ENCODE measurements at regions not wholly inside any gene's neighbourhood (a gene's known extent, or its start where the extent isn't known, plus 50 kb on each side); places are given as distances from the start of the nearest gene placed in this dataset.
A peak's percentile ranks its signal among the peaks of the same experiment; 100 is the strongest.
"Not testable (repeated sequence)": the region's sequence is repeated elsewhere in the genome, so short reads cannot be mapped to it uniquely, and the experiment has no call there.

DNA sequence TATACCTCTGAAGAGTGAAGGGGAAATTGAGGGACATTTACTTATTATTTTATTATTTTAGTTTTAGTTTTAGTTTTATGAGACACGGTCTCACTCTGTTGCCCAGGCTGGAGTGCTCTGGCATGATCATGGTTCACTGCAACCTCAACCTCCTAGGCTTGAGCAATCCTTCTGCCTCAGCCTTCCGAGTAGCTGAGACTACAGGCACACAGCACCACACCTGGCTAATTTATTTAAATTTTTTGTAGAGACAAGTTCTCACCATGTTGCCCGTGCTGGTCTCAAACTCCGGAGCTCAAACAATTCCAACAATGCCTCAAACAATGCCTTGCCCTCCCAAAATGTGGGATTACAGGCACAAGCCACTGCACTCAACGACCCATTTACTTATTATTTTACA is 68.4 kb upstream of the BMP2K start:
- Histone ChIP-seq H3K36me3 (ENCODE audit: insufficient read depth, low read length) (no peaks in the 10 kb centered on the region), H3K79me2 (ENCODE audit: insufficient read depth, low read length) (no peaks in the 10 kb centered on the region), H3K27me3 (ENCODE audit: insufficient read depth, low read length) (no peaks in the 10 kb centered on the region), H3K4me1 (ENCODE audit: insufficient read depth, low read length, severe bottlenecking) (peaks cover 34% of the 10 kb centered on the region), H3K4me2 (ENCODE audit: low read length) (peak overlapping the region; percentile 32), H3F3A (ENCODE audit: insufficient read depth, low read length) (no peaks in the 10 kb centered on the region), H2AFZ (ENCODE audit: low read length) (peak overlapping the region; percentile 96), H3K27ac (ENCODE audit: low read depth, low read length, poor library complexity, severe bottlenecking) (peak overlapping the region; percentile 62), H3K9ac (ENCODE audit: low read length) (no peak overlapping the region), H3K9me2 (ENCODE audit: low read depth, low read length) (no peaks in the 10 kb centered on the region), H3K9me3 (ENCODE audit: low read length) (peaks cover 4% of the 10 kb centered on the region), H3K4me3 (ENCODE audit: low read depth, low read length, poor library complexity, severe bottlenecking) (peak overlapping the region; percentile 10), H4K20me1 (ENCODE audit: insufficient read depth, low read length) (no peaks in the 10 kb centered on the region)
- TF ChIP-seq, protein P1, sequence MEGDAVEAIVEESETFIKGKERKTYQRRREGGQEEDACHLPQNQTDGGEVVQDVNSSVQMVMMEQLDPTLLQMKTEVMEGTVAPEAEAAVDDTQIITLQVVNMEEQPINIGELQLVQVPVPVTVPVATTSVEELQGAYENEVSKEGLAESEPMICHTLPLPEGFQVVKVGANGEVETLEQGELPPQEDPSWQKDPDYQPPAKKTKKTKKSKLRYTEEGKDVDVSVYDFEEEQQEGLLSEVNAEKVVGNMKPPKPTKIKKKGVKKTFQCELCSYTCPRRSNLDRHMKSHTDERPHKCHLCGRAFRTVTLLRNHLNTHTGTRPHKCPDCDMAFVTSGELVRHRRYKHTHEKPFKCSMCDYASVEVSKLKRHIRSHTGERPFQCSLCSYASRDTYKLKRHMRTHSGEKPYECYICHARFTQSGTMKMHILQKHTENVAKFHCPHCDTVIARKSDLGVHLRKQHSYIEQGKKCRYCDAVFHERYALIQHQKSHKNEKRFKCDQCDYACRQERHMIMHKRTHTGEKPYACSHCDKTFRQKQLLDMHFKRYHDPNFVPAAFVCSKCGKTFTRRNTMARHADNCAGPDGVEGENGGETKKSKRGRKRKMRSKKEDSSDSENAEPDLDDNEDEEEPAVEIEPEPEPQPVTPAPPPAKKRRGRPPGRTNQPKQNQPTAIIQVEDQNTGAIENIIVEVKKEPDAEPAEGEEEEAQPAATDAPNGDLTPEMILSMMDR (IDR thresholded peaks at IDR 0.05; ENCODE audit: low read length), result no peak
- TF ChIP-seq EZH2 (IDR thresholded peaks at IDR 0.05; ENCODE audit: borderline replicate concordance, low read length), result no peak

DNA sequence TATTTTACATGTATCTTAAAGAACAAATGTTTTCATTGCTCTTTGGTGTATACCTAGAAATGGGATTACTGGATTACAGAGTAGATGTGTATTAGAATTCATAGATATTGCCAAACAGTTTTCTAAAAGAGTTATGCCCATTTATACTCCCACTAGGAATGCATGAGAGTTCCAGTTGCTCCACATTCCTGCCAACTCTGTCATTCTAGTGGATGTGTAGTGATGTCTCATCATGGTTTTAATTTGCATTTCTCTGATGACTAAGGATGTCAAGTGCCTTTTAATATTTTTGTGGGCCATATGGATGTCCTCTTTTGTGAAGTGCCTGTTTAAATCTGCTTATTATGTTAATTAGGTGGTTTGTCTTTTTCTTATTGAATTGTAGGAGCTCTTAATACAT is 65.6 kb upstream of the BMP2K start:
- Histone ChIP-seq H3K4me3 (ENCODE audit: low read depth, low read length, poor library complexity, severe bottlenecking) (no peak overlapping the region), H3K4me2 (ENCODE audit: low read length) (no peak overlapping the region), H3K9me3 (ENCODE audit: low read length) (no peaks in the 10 kb centered on the region), H4K20me1 (ENCODE audit: insufficient read depth, low read length) (no peaks in the 10 kb centered on the region), H3K79me2 (ENCODE audit: insufficient read depth, low read length) (no peaks in the 10 kb centered on the region), H3F3A (ENCODE audit: insufficient read depth, low read length) (no peaks in the 10 kb centered on the region), H3K4me1 (ENCODE audit: insufficient read depth, low read length, severe bottlenecking) (peaks cover 28% of the 10 kb centered on the region), H3K9me2 (ENCODE audit: low read depth, low read length) (no peaks in the 10 kb centered on the region), H2AFZ (ENCODE audit: low read length) (no peak overlapping the region), H3K9ac (ENCODE audit: low read length) (no peak overlapping the region), H3K36me3 (ENCODE audit: insufficient read depth, low read length) (no peaks in the 10 kb centered on the region), H3K27ac (ENCODE audit: low read depth, low read length, poor library complexity, severe bottlenecking) (no peak overlapping the region), H3K27me3 (ENCODE audit: insufficient read depth, low read length) (no peaks in the 10 kb centered on the region)
- TF ChIP-seq, protein P1 (IDR thresholded peaks at IDR 0.05; ENCODE audit: low read length), result no peak
- TF ChIP-seq EZH2 (IDR thresholded peaks at IDR 0.05; ENCODE audit: borderline replicate concordance, low read length), result no peak

DNA sequence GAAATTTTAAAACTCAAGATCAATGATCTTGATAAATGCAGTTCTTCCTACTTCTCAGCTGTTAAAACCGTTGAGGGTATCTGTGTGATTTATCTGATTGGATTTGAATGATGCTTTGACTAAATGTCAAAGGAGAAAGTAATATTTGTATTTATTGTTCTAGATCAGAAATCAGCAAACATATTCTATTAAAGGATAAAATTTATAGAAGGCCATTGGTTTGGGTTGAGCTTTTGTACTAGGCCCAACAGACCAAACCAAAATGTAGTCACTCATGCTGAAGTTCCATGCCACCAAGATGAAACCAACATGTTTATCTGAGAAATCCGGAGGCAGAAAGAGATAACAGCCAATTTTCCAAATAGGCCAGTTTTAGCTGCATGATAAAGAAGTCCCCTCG is 64.5 kb upstream of the BMP2K start:
- TF ChIP-seq EZH2 (IDR thresholded peaks at IDR 0.05; ENCODE audit: borderline replicate concordance, low read length), result no peak
- TF ChIP-seq, protein P1 (IDR thresholded peaks at IDR 0.05; ENCODE audit: low read length), result no peak
- H3K36me3 ChIP-seq (ENCODE audit: insufficient read depth, low read length), result no peaks in the 10 kb centered on the region
- H4K20me1 ChIP-seq (ENCODE audit: insufficient read depth, low read length), result no peaks in the 10 kb centered on the region
- H3K9me2 ChIP-seq (ENCODE audit: low read depth, low read length), result no peaks in the 10 kb centered on the region
- H3K27me3 ChIP-seq (ENCODE audit: insufficient read depth, low read length), result no peaks in the 10 kb centered on the region
- no peak overlapping the region for H3K9ac ChIP-seq (ENCODE audit: low read length)
- H3K79me2 ChIP-seq (ENCODE audit: insufficient read depth, low read length), result no peaks in the 10 kb centered on the region
- no peaks in the 10 kb centered on the region for H3K9me3 ChIP-seq (ENCODE audit: low read length)
- H3F3A ChIP-seq (ENCODE audit: insufficient read depth, low read length), result no peaks in the 10 kb centered on the region
- H3K4me1 ChIP-seq (ENCODE audit: insufficient read depth, low read length, severe bottlenecking), result peaks cover 16% of the 10 kb centered on the region
- no peak overlapping the region for H2AFZ ChIP-seq (ENCODE audit: low read length)
- no peak overlapping the region for H3K27ac ChIP-seq (ENCODE audit: low read depth, low read length, poor library complexity, severe bottlenecking)
- H3K4me3 ChIP-seq (ENCODE audit: low read depth, low read length, poor library complexity, severe bottlenecking), result no peak overlapping the region
- no peak overlapping the region for H3K4me2 ChIP-seq (ENCODE audit: low read length)

DNA sequence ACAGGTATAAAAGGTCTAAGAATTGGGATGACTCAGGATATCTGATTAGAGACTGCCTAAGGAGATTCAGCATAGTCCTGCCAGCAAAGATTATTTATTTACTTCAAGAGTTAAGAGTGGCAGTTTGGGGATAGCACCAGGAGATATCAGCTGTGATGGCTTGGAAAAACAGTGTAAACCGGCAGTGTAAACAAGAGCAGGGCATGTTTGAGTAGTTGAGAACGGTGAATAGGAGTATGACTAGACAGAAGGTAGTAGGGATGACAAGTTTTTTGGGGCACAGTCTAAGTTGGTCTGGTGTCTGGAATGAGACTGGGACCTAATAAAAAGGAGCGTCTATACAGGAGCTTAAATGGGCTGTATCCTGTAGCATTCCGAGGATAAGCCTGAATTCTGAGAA is 61.6 kb upstream of the BMP2K start:
- H3K9me3 ChIP-seq (ENCODE audit: low read length); H3K4me1 ChIP-seq (ENCODE audit: insufficient read depth, low read length, severe bottlenecking); H3K4me3 ChIP-seq (ENCODE audit: low read depth, low read length, poor library complexity, severe bottlenecking); H3F3A ChIP-seq (ENCODE audit: insufficient read depth, low read length); H3K36me3 ChIP-seq (ENCODE audit: insufficient read depth, low read length); H3K27me3 ChIP-seq (ENCODE audit: insufficient read depth, low read length); H4K20me1 ChIP-seq (ENCODE audit: insufficient read depth, low read length); H3K9ac ChIP-seq (ENCODE audit: low read length); H2AFZ ChIP-seq (ENCODE audit: low read length); H3K9me2 ChIP-seq (ENCODE audit: low read depth, low read length); H3K4me2 ChIP-seq (ENCODE audit: low read length); H3K79me2 ChIP-seq (ENCODE audit: insufficient read depth, low read length); H3K27ac ChIP-seq (ENCODE audit: low read depth, low read length, poor library complexity, severe bottlenecking): not testable (repeated sequence)

- H3K9me2 ChIP-seq (ENCODE audit: low read depth, low read length); H4K20me1 ChIP-seq (ENCODE audit: insufficient read depth, low read length); H3K4me3 ChIP-seq (ENCODE audit: low read depth, low read length, poor library complexity, severe bottlenecking); H3K4me2 ChIP-seq (ENCODE audit: low read length); H3F3A ChIP-seq (ENCODE audit: insufficient read depth, low read length); H2AFZ ChIP-seq (ENCODE audit: low read length); H3K79me2 ChIP-seq (ENCODE audit: insufficient read depth, low read length); H3K27me3 ChIP-seq (ENCODE audit: insufficient read depth, low read length); H3K4me1 ChIP-seq (ENCODE audit: insufficient read depth, low read length, severe bottlenecking); H3K9me3 ChIP-seq (ENCODE audit: low read length); H3K36me3 ChIP-seq (ENCODE audit: insufficient read depth, low read length); H3K9ac ChIP-seq (ENCODE audit: low read length); H3K27ac ChIP-seq (ENCODE audit: low read depth, low read length, poor library complexity, severe bottlenecking): not testable (repeated sequence)
Measured at GRCh38 chr4:78715372-78715771, 60.8 kb upstream of the BMP2K start.

GRCh38 chr4:78717712-78718111 is 58.4 kb upstream of the BMP2K start:
- H3K9me3 ChIP-seq (ENCODE audit: low read length); H3K36me3 ChIP-seq (ENCODE audit: insufficient read depth, low read length); H3K27me3 ChIP-seq (ENCODE audit: insufficient read depth, low read length); H2AFZ ChIP-seq (ENCODE audit: low read length); H3K79me2 ChIP-seq (ENCODE audit: insufficient read depth, low read length); H3K9me2 ChIP-seq (ENCODE audit: low read depth, low read length); H4K20me1 ChIP-seq (ENCODE audit: insufficient read depth, low read length); H3K9ac ChIP-seq (ENCODE audit: low read length); H3K27ac ChIP-seq (ENCODE audit: low read depth, low read length, poor library complexity, severe bottlenecking); H3K4me2 ChIP-seq (ENCODE audit: low read length); H3K4me3 ChIP-seq (ENCODE audit: low read depth, low read length, poor library complexity, severe bottlenecking); H3F3A ChIP-seq (ENCODE audit: insufficient read depth, low read length): not testable (repeated sequence)
- peaks cover 15% of the 10 kb centered on the region for H3K4me1 ChIP-seq (ENCODE audit: insufficient read depth, low read length, severe bottlenecking)
